WTC11 (cell line): ENCODE measurements at regions not wholly inside any gene's neighbourhood (a gene's known extent, or its start where the extent isn't known, plus 50 kb on each side); places are given as distances from the start of the nearest gene placed in this dataset.

Experiments used
- ATF3 ChIP-seq: sonication (generic); formaldehyde crosslinking; conservative IDR thresholded peaks from 2 replicates; pipeline ENCODE4 v1.8.1; 2022; ENCODE audit warnings: mild to moderate bottlenecking, missing genetic modification reagents
- CREB1 ChIP-seq: sonication (generic); formaldehyde crosslinking; IDR thresholded peaks from 2 replicates; pipeline ENCODE4 v1.8.0; 2023; ENCODE audit warnings: mild to moderate bottlenecking, missing genetic modification reagents
- CTCF ChIP-seq: fragments of 200-600 bp; IDR thresholded peaks from 2 replicates; pipeline ENCODE4 v1.8.0; 2022; ENCODE audit warnings: antibody characterized with exemption
- HMGXB4 ChIP-seq: sonication (generic); formaldehyde crosslinking; IDR thresholded peaks from 2 replicates; pipeline ENCODE4 v1.8.1; 2023; ENCODE audit warnings: mild to moderate bottlenecking, moderate library complexity, missing genetic modification reagents
- IRF2 ChIP-seq: sonication (generic); formaldehyde crosslinking; IDR thresholded peaks from 2 replicates; pipeline ENCODE4 v1.8.0; 2022; ENCODE audit warnings: low read depth, missing genetic modification reagents, borderline replicate concordance
- MAX ChIP-seq: sonication (generic); formaldehyde crosslinking; IDR thresholded peaks from 2 replicates; pipeline ENCODE4 v1.8.0; 2022; ENCODE audit warnings: mild to moderate bottlenecking, missing genetic modification reagents
- USF1 ChIP-seq: sonication (generic); formaldehyde crosslinking; IDR thresholded peaks from 2 replicates; pipeline ENCODE4 v1.8.0; 2022; ENCODE audit warnings: mild to moderate bottlenecking, missing genetic modification reagents

- TF ChIP-seq ATF3 (CRISPR knock-in tag) (no peak), IRF2 (CRISPR knock-in tag) (no peak), CTCF (no peak), USF1 (CRISPR knock-in tag) (no peak), CREB1 (CRISPR knock-in tag) (no peak), MAX (no peak), HMGXB4 (CRISPR knock-in tag) (no peak)
Observed at GRCh38 chr14:95449131-95449530, 67.3 kb downstream of the SYNE3 start.
